ENCODE measurements at regions not wholly inside any gene's neighbourhood (a gene's known extent, or its start where the extent isn't known, plus 50 kb on each side); places are given as distances from the start of the nearest gene placed in this dataset.

DNA sequence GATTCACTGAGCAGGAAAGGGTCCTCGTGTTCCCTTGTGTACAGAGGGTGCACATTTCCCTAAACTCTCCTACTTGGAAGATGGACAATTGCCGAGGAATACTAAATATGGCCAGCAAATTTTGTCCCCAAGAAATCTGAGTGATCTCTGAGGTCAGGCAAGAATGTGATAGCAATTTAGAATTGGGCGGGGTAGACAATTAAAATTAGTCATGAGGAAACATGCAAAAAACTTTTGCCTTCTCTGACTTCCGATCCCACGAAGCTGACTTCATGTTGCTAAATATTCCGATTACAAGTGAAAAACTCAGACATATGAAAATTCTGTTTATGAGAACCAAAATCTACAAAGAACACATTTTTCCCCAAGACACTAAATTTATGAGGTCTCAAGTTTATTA is 453.9 kb upstream of the ZFP42 start:
- in situ Hi-C loops (cut with HindIII; ENCODE audit: low pct_unique_long_range_greater_than_20kb, low sequenced_read_pairs): no loop called here
- DNase-seq (ENCODE audit: low read depth in 1 of 2, low spot score in 1 of 2): no peak
- no peak for TF ChIP-seq JUND (IDR thresholded peaks at IDR 0.05; ENCODE audit: low read depth)

DNA sequence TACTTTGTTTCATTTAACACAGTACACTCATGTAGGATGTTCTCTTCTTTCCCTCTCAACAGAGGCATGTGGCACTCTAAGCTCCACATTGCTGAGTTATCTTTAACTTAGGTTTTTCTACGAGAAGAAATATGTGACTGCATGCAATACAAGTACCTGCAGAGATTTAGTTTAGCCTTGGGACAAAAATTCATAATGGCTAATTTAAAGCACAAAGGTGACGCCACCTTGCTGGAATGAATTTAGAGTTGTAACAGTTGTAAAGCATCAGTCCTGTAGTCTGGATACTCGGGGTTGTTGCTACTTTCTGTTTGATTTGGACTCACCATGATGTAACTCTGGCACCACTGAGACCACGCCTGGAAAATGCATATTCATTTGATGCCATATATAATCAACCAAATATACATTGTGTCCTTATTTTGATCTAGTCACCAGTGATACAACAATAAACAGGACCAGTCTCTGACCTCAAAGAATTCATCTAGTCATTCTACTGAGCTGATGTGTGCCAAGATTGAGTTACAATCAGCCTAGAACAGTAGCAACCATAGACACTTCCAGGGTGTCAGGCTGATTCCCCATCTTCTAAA is 451.0 kb upstream of the ZFP42 start:
- TF ChIP-seq JUND (IDR thresholded peaks at IDR 0.05; ENCODE audit: low read depth): no peak
- in situ Hi-C loops (cut with HindIII; ENCODE audit: low pct_unique_long_range_greater_than_20kb, low sequenced_read_pairs): no loop called here
- no peak for DNase-seq (ENCODE audit: low read depth in 1 of 2, low spot score in 1 of 2)

DNA sequence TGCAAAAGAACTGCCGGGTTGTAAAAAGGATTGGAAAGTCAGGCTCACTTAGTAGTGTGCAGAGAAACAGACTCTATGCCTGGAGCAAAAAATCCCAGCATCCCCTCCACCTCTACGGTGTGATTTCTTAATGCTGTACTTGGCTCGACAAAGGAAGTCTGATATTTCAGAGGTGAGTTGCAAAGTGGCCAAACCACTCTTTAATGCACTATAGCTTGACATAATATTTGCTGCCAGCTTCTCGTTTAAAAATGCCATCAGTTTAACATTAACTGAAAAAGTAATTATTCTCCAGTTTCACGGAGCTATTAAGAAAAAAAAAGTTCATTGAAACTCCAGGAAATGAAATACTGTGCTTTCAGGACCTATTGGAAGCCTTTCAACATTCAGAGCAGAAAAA is 448.3 kb upstream of the ZFP42 start:
- peak in 1 of 2 experiments; percentile 3 for DNase-seq (ENCODE audit: low read depth in 1 of 2, low spot score in 1 of 2)
- in situ Hi-C loops (cut with HindIII; ENCODE audit: low pct_unique_long_range_greater_than_20kb, low sequenced_read_pairs): no loop called here
- TF ChIP-seq JUND (IDR thresholded peaks at IDR 0.05; ENCODE audit: low read depth): no peak

DNA sequence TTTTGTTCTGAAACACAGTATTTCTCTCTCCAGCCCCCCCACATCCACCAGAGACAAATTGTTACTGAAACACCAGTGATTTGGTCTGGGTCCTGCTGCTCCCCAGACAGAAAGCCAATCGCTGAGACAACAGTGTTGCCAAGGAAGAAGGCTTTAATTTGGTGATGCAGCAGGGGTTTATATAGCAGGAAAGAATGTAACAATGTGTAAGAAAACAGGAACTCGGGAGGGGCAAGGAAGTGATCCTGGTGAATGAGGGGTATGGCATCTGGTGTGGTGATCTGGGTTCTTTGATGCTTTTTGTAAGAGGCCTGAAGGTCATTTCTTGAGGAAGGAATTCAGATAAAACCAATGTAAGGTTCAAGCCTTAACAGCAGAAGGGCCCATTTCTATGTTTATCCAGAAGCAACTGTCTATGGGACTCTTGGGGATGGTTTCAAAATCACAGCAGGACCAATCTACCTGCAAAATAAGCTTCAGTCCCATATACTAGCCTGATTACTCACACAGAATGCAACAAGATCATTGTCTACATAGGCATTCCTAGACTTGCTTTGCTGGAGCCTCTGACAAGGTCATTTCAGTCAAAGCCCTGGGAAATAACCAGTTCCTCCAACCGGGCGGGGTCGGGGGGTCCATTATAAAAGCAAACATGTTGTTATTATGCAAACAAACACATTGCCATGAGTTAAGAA is 445.2 kb upstream of the ZFP42 start:
- DNase-seq (ENCODE audit: low read depth in 1 of 2, low spot score in 1 of 2): no peak
- in situ Hi-C loops (cut with HindIII; ENCODE audit: low pct_unique_long_range_greater_than_20kb, low sequenced_read_pairs): no loop called here
- no peak for TF ChIP-seq JUND (IDR thresholded peaks at IDR 0.05; ENCODE audit: low read depth)

DNA sequence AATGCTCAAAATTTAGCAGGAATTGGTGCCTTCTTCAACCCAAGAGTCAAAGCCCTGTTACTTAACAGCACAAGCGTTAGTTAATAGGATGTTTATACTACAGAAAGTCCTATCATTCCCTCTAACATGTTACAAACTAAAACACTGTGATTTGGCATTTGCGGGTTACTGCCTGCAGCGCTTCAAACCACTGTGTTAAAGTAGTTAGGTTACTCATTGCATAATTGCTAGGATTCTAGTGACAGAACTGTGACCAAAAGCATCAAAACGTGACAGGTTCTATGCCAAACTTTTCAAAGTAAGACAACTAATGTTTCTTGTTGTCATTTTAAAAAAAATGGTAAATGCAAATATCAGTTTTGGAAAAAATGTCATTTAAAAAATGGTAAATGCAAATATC is 442.8 kb upstream of the ZFP42 start:
- in situ Hi-C loops (cut with HindIII; ENCODE audit: low pct_unique_long_range_greater_than_20kb, low sequenced_read_pairs): no loop called here
- TF ChIP-seq JUND (IDR thresholded peaks at IDR 0.05; ENCODE audit: low read depth): no peak
- DNase-seq (ENCODE audit: low read depth in 1 of 2, low spot score in 1 of 2): no peak

DNA sequence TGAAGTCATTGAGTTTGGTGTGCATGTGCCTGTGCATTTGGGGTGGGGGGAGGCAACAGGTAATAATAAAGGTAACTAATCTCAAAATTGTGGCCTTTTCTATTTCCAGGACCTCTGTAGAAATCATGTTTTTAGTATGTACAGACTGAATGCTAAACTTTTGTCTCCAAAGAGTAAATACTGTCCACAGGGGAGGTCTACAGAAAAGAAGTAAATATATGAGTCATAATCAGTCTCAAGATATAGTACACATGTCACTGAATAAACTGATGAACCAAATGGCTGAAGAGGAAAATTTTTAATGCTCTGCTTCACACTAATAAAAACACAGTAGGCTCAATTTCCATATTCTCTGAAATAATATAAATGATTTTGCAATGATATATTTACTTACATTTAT is 440.4 kb upstream of the ZFP42 start:
- in situ Hi-C loops (cut with HindIII; ENCODE audit: low pct_unique_long_range_greater_than_20kb, low sequenced_read_pairs): no loop called here
- DNase-seq (ENCODE audit: low read depth in 1 of 2, low spot score in 1 of 2): no peak
- no peak for TF ChIP-seq JUND (IDR thresholded peaks at IDR 0.05; ENCODE audit: low read depth)

DNA sequence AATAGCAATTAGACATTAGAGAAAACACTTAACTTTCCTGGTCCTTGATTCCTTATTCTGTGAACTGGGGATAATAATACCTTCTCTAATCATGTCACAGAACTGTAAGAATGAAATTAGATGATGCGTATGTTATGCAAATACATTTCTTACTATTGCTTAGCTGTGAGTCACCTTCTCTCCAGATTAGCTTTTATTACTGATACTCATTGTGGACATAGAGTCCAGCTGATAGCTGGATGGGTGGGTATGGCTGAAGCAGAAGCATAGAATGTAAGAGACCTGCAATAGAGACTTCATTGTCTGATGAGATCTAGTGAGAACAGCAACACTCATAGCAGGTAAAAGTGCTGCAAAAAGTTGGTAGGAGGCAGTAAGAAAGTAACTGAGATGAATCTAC is 437.2 kb upstream of the ZFP42 start:
- in situ Hi-C loops (cut with HindIII; ENCODE audit: low pct_unique_long_range_greater_than_20kb, low sequenced_read_pairs): no loop called here
- no peak for TF ChIP-seq JUND (IDR thresholded peaks at IDR 0.05; ENCODE audit: low read depth)
- no peak for DNase-seq (ENCODE audit: low read depth in 1 of 2, low spot score in 1 of 2)

DNA sequence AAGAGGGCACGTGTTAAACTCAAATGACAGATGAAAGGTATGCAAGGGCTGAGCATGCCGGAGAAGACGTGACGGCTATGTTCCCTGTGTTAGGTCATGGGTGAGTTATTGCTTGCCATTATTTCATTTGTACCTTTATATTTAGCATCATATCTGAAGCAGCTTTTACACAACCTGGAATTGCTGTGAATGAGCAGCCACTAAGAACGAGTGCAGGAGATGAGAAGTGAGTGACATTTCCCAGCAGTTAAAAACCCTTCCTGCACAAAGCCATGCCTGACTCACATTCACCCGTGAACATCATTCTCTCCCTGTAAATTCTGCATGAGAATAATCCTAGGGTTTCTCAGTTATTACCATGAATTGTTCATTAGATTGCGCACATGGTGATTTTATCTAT is 433.2 kb upstream of the ZFP42 start:
- no peak for TF ChIP-seq JUND (IDR thresholded peaks at IDR 0.05; ENCODE audit: low read depth)
- in situ Hi-C loops (cut with HindIII; ENCODE audit: low pct_unique_long_range_greater_than_20kb, low sequenced_read_pairs): no loop called here
- DNase-seq (ENCODE audit: low read depth in 1 of 2, low spot score in 1 of 2): no peak

DNA sequence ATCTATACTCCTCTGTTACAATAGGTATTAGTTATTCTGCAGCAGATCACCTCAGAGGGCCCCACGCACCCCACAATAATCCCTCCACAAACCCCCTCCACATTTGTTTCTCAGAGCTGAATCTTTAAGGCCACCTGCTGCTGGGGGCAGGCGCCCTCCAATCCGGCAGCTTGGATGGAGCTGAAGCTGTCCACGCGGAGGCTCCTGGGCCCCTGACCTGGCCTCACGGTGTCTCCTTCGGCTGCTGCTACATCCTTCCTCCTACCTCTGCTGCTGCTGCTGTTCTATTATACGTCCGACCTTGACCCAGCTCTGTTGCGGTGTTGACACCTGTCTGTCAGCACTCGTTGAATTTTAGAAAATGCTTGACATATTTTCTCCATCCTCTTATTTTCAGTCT is 430.2 kb upstream of the ZFP42 start:
- no peak for DNase-seq (ENCODE audit: low read depth in 1 of 2, low spot score in 1 of 2)
- in situ Hi-C loops (cut with HindIII; ENCODE audit: low pct_unique_long_range_greater_than_20kb, low sequenced_read_pairs): no loop called here
- TF ChIP-seq JUND (IDR thresholded peaks at IDR 0.05; ENCODE audit: low read depth): no peak

DNA sequence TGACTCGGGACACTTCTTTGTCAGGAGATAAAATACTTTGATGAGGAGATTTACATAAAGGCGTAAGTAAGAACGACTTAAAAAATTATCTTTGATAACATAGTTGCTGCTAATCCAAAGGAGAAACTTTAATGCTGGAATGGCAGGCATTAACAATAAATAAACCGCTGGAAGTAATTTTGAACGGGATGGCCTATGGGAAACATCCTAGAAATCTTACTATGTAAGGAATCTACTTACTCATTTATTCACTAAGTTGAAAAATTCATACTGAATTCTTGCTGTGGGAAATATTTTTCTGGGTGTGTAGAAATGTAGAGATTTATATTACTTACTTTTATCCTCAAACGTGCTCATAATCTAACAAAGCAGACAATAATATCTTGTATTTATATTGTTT is 425.7 kb upstream of the ZFP42 start:
- no peak for DNase-seq (ENCODE audit: low read depth in 1 of 2, low spot score in 1 of 2)
- in situ Hi-C loops (cut with HindIII; ENCODE audit: low pct_unique_long_range_greater_than_20kb, low sequenced_read_pairs): no loop called here
- TF ChIP-seq JUND (IDR thresholded peaks at IDR 0.05; ENCODE audit: low read depth): no peak

DNA sequence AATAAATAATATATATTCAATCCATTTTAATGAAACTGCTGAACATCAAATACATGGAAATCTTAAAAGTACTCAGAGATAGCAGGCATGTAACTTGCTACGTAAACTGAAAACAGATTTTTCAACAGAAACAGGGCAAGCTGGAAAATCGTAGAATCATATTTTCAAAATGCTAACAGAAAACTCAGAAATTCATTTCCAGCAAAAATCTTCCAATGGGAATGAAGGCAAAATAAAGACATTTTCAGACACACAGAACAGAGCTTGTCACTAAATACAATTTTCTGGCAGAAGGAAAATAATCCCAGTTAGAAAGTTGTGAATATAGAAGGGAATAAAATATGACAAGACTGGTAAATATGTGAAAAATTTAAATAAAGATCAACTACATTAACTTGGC is 419.9 kb upstream of the ZFP42 start:
- no peak for DNase-seq (ENCODE audit: low read depth in 1 of 2, low spot score in 1 of 2)
- in situ Hi-C loops (cut with HindIII; ENCODE audit: low pct_unique_long_range_greater_than_20kb, low sequenced_read_pairs): no loop called here
- TF ChIP-seq JUND (IDR thresholded peaks at IDR 0.05; ENCODE audit: low read depth): no peak

DNA sequence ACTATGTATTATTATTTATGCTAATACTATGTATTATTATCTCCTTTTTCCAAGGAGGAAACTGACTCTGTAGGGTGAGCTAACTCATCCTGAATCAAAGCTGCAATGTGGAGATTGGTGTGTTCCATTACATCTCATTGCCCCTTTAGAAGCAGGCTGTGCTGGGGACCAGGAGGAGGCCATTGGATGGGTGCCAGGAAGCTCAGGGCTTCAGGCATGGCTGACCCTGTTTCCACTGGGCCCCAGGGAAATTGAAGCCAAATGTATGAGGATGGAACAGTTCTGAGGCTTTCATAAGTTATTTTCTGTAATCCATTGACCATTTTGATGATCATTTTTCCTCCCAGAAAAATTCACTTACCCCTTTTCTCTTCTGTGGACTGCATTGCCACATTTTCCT is 418.8 kb upstream of the ZFP42 start:
- no peak for TF ChIP-seq JUND (IDR thresholded peaks at IDR 0.05; ENCODE audit: low read depth)
- in situ Hi-C loops (cut with HindIII; ENCODE audit: low pct_unique_long_range_greater_than_20kb, low sequenced_read_pairs): no loop called here
- no peak for DNase-seq (ENCODE audit: low read depth in 1 of 2, low spot score in 1 of 2)

DNA sequence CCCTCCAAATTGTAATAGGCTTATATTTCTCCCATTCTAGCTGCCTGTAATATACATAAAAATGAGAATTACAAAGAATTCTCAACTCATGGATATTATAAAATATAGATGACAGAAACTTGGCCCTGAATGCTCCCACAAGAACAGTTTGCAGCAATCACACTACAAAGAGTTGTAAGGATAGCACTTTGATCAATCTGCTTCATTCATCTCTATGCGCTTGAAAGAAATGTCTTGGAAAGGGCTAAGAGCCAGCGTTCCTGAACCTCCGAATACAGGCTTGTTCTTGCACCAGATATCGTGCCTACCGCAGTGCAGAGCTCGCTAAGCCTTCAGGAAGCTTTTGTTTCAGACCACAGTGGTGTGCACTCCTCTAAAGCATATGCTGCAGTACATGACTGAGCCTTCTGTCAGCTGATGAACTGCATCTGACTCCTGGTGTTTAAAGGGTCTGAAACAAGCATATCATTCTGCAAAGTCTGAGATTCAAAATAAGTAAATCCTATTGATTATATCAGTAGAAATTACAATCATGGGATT is 417.6 kb upstream of the ZFP42 start:
- no peak for TF ChIP-seq JUND (IDR thresholded peaks at IDR 0.05; ENCODE audit: low read depth)
- no peak for DNase-seq (ENCODE audit: low read depth in 1 of 2, low spot score in 1 of 2)
- in situ Hi-C loops (cut with HindIII; ENCODE audit: low pct_unique_long_range_greater_than_20kb, low sequenced_read_pairs): no loop called here

DNA sequence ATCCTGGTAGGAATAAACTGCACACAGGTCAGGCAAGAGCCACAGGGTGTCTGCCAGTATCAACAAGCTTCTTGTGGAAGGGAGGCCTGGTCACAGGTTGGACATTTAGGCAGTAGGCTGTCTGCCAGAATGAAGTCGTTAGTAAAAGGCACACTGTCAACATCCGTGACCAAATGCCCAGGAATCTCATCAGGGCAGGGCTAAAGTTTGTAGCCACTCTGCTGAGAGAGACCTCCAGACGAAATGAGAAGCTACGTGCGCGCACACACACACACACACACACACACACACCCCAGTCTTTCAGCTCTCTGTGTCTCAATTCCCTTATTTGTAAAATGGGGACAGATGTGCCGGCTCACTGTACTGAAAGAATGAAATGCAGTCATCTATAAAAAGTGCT is 408.7 kb upstream of the ZFP42 start:
- in situ Hi-C loops (cut with HindIII; ENCODE audit: low pct_unique_long_range_greater_than_20kb, low sequenced_read_pairs): no loop called here
- peak in 1 of 2 experiments; percentile 27 for DNase-seq (ENCODE audit: low read depth in 1 of 2, low spot score in 1 of 2)
- no peak for TF ChIP-seq JUND (IDR thresholded peaks at IDR 0.05; ENCODE audit: low read depth)
